ENCODE measurements at regions not wholly inside any gene's neighbourhood (a gene's known extent, or its start where the extent isn't known, plus 50 kb on each side); places are given as distances from the start of the nearest gene placed in this dataset.

DNA sequence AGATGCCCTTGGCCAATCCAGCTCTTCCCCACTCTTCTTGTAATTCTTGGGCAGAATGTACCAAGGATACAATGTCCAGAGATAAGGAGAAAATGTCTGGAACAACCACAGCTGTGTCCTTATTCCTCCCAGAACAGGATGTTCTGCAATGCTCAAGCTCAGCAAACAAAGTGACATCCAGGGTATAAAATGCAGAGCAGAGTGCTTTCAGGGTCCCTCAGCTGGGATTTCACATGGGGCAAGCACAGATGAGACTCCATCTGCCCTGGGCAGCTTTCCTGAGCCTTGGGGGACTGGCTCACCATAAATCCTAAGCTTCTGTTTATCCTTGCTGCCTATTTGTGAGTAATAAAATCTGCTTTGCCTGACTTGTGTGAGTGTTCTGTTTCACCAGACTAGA lies 127.4 kb downstream of the VAPA start:
- H3K27ac Mint-ChIP-seq = no peak overlapping the region
- peaks cover 5% of the 10 kb centered on the region for H3K27me3 Mint-ChIP-seq (ENCODE audit: low read depth)
- H3K36me3 Mint-ChIP-seq (ENCODE audit: low read depth) = peaks cover 14% of the 10 kb centered on the region
- peaks cover 26% of the 10 kb centered on the region for H3K9me3 Mint-ChIP-seq
- peaks cover 1% of the 10 kb centered on the region for H3K4me1 Mint-ChIP-seq
- no peak overlapping the region for H3K4me3 Mint-ChIP-seq
- TF ChIP-seq, protein P1, sequence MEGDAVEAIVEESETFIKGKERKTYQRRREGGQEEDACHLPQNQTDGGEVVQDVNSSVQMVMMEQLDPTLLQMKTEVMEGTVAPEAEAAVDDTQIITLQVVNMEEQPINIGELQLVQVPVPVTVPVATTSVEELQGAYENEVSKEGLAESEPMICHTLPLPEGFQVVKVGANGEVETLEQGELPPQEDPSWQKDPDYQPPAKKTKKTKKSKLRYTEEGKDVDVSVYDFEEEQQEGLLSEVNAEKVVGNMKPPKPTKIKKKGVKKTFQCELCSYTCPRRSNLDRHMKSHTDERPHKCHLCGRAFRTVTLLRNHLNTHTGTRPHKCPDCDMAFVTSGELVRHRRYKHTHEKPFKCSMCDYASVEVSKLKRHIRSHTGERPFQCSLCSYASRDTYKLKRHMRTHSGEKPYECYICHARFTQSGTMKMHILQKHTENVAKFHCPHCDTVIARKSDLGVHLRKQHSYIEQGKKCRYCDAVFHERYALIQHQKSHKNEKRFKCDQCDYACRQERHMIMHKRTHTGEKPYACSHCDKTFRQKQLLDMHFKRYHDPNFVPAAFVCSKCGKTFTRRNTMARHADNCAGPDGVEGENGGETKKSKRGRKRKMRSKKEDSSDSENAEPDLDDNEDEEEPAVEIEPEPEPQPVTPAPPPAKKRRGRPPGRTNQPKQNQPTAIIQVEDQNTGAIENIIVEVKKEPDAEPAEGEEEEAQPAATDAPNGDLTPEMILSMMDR (IDR thresholded peaks at IDR 0.05; ENCODE audit: unreplicated experiment in 3 of 3) = no peak

DNA sequence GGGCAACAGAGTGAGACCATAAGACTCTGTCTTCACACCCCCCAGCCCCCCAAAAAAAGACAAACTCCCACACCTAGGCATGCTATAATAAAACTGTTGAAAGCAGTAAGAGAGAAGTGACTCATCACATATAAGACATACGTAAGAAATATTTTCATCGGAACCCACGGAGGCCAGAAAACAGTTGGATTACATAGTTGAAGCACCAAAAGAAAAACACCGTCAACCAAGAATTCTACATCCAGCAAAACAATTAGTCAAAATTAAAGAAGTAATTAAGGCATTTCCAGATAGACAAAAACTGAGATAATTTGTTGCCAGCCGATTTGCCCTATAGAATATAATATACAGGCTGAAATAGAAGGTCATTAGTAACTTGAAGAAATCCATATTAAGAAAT lies 128.7 kb downstream of the VAPA start:
- peaks cover 26% of the 10 kb centered on the region for H3K9me3 Mint-ChIP-seq
- H3K36me3 Mint-ChIP-seq (ENCODE audit: low read depth) = peaks cover 14% of the 10 kb centered on the region
- no peak overlapping the region for H3K4me3 Mint-ChIP-seq

DNA sequence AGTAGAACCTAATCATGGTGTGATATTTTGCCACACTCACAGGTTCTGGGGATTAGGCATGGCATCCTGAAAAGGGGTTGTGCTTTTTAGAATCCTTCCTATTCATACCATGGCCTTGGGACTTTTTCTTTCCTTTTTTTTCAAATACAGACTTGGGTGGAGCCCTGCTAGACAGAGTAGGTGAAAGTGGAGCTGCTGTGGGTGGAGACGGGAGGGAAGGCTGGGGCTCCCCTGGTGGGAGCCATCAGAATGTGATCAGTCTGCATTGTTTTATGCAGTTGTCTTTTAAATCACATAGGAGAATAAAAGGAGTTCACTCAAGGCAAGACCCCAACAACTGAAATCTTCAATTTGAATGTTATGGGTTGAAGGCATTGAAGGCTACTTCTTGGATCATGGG lies 130.2 kb downstream of the VAPA start:
- Mint-ChIP-seq H3K4me3 (no peak overlapping the region), H3K9me3 (peaks cover 27% of the 10 kb centered on the region), H3K27me3 (ENCODE audit: low read depth) (peaks cover 5% of the 10 kb centered on the region)

More for the DNA sequence above, 128.7 kb downstream of the VAPA start:
- Mint-ChIP-seq H3K4me1 (no peaks in the 10 kb centered on the region), H3K27me3 (ENCODE audit: low read depth) (peaks cover 5% of the 10 kb centered on the region), H3K27ac (no peak overlapping the region)
- TF ChIP-seq, protein P1 (IDR thresholded peaks at IDR 0.05; ENCODE audit: unreplicated experiment in 3 of 3) = no peak

DNA sequence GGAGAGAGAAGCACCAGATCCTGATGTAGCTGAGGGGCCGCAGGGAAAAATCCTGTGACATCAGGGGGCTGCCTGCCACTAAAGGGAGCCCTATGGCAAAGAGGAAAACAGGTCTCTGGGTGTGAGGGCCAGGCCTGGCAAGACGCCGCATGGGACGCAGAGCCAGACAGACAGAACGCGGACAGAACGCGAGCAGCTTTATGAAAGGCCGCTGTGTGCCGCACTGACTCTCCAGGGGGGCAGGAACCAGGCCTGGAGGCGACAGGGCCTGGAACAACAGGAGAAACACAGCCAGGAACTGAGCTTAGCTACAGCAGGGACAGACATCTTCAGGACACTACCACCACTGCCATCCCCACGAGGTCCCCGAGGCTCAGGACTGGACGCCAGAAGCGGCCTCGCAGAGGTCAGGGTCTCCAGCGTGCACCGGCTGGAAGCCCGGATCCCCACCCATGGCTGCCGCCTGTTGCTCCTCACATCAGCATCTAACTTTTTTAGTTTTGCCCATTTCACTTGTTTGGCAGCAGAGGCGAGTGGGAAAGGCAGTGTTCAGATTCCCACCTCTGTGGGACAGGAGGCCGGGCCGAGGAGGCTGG lies 131.6 kb downstream of the VAPA start:
- Mint-ChIP-seq H3K9me3 (peaks cover 27% of the 10 kb centered on the region), H3K27ac (no peak overlapping the region), H3K4me1 (peaks cover 8% of the 10 kb centered on the region), H3K4me3 (no peak overlapping the region), H3K27me3 (ENCODE audit: low read depth) (peaks cover 5% of the 10 kb centered on the region), H3K36me3 (ENCODE audit: low read depth) (peaks cover 10% of the 10 kb centered on the region)
- TF ChIP-seq, protein P1 (IDR thresholded peaks at IDR 0.05; ENCODE audit: unreplicated experiment in 3 of 3) = no peak

More for the DNA sequence above, 130.2 kb downstream of the VAPA start:
- TF ChIP-seq, protein P1 (IDR thresholded peaks at IDR 0.05; ENCODE audit: unreplicated experiment in 3 of 3) = no peak
- H3K27ac Mint-ChIP-seq = no peak overlapping the region
- no peaks in the 10 kb centered on the region for H3K4me1 Mint-ChIP-seq
- peaks cover 11% of the 10 kb centered on the region for H3K36me3 Mint-ChIP-seq (ENCODE audit: low read depth)

DNA sequence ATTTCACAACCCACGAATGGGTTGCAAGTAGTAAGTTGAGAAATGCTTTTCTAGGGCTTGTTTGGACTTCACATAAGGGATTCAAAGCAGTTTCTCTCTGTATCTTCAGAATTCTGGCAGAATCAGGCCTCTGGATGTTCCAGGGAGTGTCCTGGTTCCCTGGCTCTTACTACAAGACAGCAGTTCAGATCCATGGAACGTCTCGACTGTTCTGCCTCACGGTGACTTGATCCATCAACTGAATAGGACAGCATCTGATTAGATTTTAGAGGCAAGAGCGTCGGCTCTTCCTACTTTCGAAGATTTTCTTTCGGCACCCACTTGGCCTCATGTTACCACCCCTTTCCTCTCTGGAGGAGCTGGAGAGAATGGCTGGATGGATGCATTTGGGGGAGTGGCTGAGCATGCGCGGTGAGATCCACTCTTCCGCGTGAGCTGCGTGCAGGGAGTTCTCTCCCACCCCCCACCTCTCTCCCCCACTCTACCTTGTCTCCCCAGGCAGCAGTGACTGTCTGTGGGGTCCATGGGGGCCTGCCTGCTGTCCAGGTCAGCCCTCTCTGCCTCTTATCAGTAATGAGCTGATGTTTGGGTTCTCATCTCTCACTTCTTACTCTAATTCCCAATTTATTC lies 132.5 kb downstream of the VAPA start:
- Mint-ChIP-seq H3K4me3 (no peak overlapping the region), H3K4me1 (peaks cover 10% of the 10 kb centered on the region), H3K27ac (no peak overlapping the region), H3K36me3 (ENCODE audit: low read depth) (peaks cover 10% of the 10 kb centered on the region), H3K9me3 (peaks cover 24% of the 10 kb centered on the region), H3K27me3 (ENCODE audit: low read depth) (peaks cover 5% of the 10 kb centered on the region)
- TF ChIP-seq, protein P1 (IDR thresholded peaks at IDR 0.05; ENCODE audit: unreplicated experiment in 3 of 3) = no peak

DNA sequence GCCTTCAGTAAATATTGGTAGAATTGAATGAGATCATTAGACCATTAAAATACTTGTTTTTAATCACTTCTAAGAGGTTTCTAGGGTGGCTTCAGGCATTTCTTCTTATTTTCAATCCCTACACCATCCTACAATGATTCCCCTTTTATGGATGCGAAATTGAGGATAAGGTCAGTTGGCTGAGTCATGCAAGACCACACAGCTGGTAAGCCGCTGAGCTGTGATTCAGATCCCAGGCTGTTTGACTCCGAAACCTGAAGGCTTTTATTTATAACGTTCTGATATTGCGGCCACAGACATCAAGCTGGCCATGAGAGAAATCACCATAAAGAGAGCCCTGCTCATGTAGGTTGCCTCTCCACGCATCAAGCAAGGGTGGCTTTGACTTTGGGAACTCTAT lies 133.4 kb downstream of the VAPA start:
- peaks cover 5% of the 10 kb centered on the region for H3K27me3 Mint-ChIP-seq (ENCODE audit: low read depth)
- no peak overlapping the region for H3K27ac Mint-ChIP-seq
- H3K36me3 Mint-ChIP-seq (ENCODE audit: low read depth) = peaks cover 4% of the 10 kb centered on the region
- H3K4me3 Mint-ChIP-seq = no peak overlapping the region
- TF ChIP-seq, protein P1 (IDR thresholded peaks at IDR 0.05; ENCODE audit: unreplicated experiment in 3 of 3) = no peak
- peaks cover 15% of the 10 kb centered on the region for H3K9me3 Mint-ChIP-seq
- H3K4me1 Mint-ChIP-seq = peaks cover 13% of the 10 kb centered on the region

Measured in nephron (organoid).